K562 (cell line): ENCODE measurements at regions not wholly inside any gene's neighbourhood (a gene's known extent, or its start where the extent isn't known, plus 50 kb on each side); places are given as distances from the start of the nearest gene placed in this dataset.

ENCODE experiments used
- ATAC-seq: fragments of 200-7000 bp; cut with Tn5 transposase; 3 replicates; pipeline ENCODE4 v1.9.1; 2020; ENCODE audit warnings: moderate library complexity
- BruUV-seq: library from RNA; stranded (reverse); fragments of 400-500 nt; replicated peaks from 2 replicates; lab custom pipeline; 2021; lab: Mats Ljungman, UMichigan
- CTCF ChIA-PET: fragments of 300-600 bp; formaldehyde crosslinking; extraction: SDS; loops from one replicate; lab custom pipeline; 2021; ENCODE audit warnings: low intra/inter-chr PET ratio; lab: Yijun Ruan, JAX
- POLR2A ChIA-PET: fragments of 300-600, 350-650 bp; sonication (Branson Sonifier 250); formaldehyde crosslinking; extraction: SDS; loops from one replicate; lab custom pipeline; 2021; ENCODE audit warnings: antibody characterized with exemption, inconsistent platforms; lab: Yijun Ruan, JAX
- DNase-seq, 4 experiments: peaks; one replicate each; pipeline versions ENCODE4 v3.0.0 to v3.0.0-alpha.2; 2011 to 2018; ENCODE audit warnings: low spot score in 3 of 4, mixed read lengths in 3 of 4; ENCODE audit errors: extremely low read depth in 1 of 4
- FAIRE-seq: peaks from 2 replicates; lab custom pipeline; 2011; peaks lifted over from hg19 to GRCh38; lab: Jason Lieb, UNC
- H2AFZ ChIP-seq: 2 replicates; pipeline ENCODE4 v1.6.0; 2011; ENCODE audit warnings: low read depth, low read length, control low read depth, inconsistent platforms
- H3K27ac ChIP-seq: fragments of 200-600 bp; 3 replicates; pipeline ENCODE4 v1.8.0; 2011; ENCODE audit warnings: low read depth, mild to moderate bottlenecking, control low read depth, inconsistent platforms, low read length, moderate library complexity, mixed read lengths; ENCODE audit errors: extremely low read depth
- H3K27me3 ChIP-seq, 2 experiments: fragments of 300-600 bp in 1 of 2; 2 replicates in 1 of 2; 3 replicates in 1 of 2; pipeline versions ENCODE4 v1.6.0 to v1.8.0; 2011; ENCODE audit warnings: inconsistent platforms in 2 of 2, low read length in 2 of 2, mild to moderate bottlenecking in 1 of 2, mixed read lengths in 1 of 2, moderate library complexity in 1 of 2; ENCODE audit not compliant: control insufficient read depth in 2 of 2, insufficient read depth in 2 of 2
- H3K36me3 ChIP-seq: fragments of 300-600 bp; 3 replicates; pipeline ENCODE4 v1.8.0; 2011; ENCODE audit warnings: mild to moderate bottlenecking, low read length, inconsistent platforms; ENCODE audit not compliant: control insufficient read depth, insufficient read depth
- H3K4me1 ChIP-seq, 2 experiments: fragments of 200-600 bp in 1 of 2; replicated peaks in 1 of 2; 2 replicates in 1 of 2; 3 replicates in 1 of 2; pipeline versions ENCODE4 v1.5.1 to v1.8.0; 2011; ENCODE audit warnings: inconsistent platforms in 2 of 2, low read length in 2 of 2, mild to moderate bottlenecking in 1 of 2, mixed read lengths in 1 of 2, moderate library complexity in 1 of 2; ENCODE audit not compliant: control insufficient read depth in 2 of 2, insufficient read depth in 2 of 2
- H3K4me2 ChIP-seq: 2 replicates; pipeline ENCODE4 v1.6.1; 2011; ENCODE audit warnings: low read length, control low read depth, inconsistent platforms, mixed read lengths; ENCODE audit not compliant: insufficient read depth
- H3K4me3 ChIP-seq: fragments of 200-600 bp; sonication (generic), shearing (Covaris generic); 2 replicates; pipeline ENCODE4 v1.5.1; 2016; ENCODE audit warnings: control low read depth, inconsistent platforms
- H3K79me2 ChIP-seq: fragments of 200-600 bp; 3 replicates; pipeline ENCODE4 v1.8.0; 2011; ENCODE audit warnings: low read length, inconsistent platforms; ENCODE audit not compliant: control insufficient read depth, insufficient read depth
- H3K9ac ChIP-seq, 2 experiments: 2 replicates each; pipeline versions ENCODE4 v1.6.0 to v1.6.1; 2011; ENCODE audit warnings: low read depth in 2 of 2, low read length in 2 of 2, control low read depth in 1 of 2, inconsistent platforms in 1 of 2, mild to moderate bottlenecking in 1 of 2, mixed read lengths in 1 of 2; ENCODE audit not compliant: insufficient read depth in 1 of 2
- H3K9me1 ChIP-seq: one replicate; pipeline ENCODE4 v1.6.0; 2011; ENCODE audit warnings: inconsistent platforms, mild to moderate bottlenecking, low read length, moderate library complexity; ENCODE audit not compliant: control insufficient read depth, insufficient read depth
- H3K9me3 ChIP-seq: replicated peaks from 2 replicates; pipeline ENCODE4 v1.5.1; 2011; ENCODE audit warnings: low read depth, low read length, inconsistent platforms; ENCODE audit not compliant: control insufficient read depth, insufficient read depth
- H4K20me1 ChIP-seq: replicated peaks from 2 replicates; pipeline ENCODE4 v1.6.1; 2011; ENCODE audit warnings: low read length, inconsistent platforms, mixed read lengths; ENCODE audit not compliant: control insufficient read depth, insufficient read depth
- FOSL1 ChIP-seq: fragments of 200-800 bp; sonication (Bioruptor generic); conservative IDR thresholded peaks from 2 replicates; pipeline ENCODE4 v1.6.1; 2016; ENCODE audit warnings: missing genetic modification characterization, missing compliant biosample characterization
- SP1 ChIP-seq: sonication (generic); formaldehyde crosslinking; IDR thresholded peaks from 2 replicates; pipeline ENCODE4 v1.8.1; 2022; ENCODE audit warnings: mild to moderate bottlenecking, missing genetic modification reagents
- WGBS: fragments of 100-300 bp; shearing (Covaris generic); methylation state at CpG from one replicate; pipeline ENCODE4 v1.1.6; 2016; ENCODE audit warnings: low coverage, mixed read lengths; ENCODE audit not compliant: insufficient coverage; ENCODE audit errors: missing lambda C conversion rate; 5-methylcytosine and 5-hydroxymethylcytosine counted together
- in situ Hi-C: fragments of 300-500 bp; cut with MboI; formaldehyde crosslinking; loops from 4 replicates; pipeline ENCODE4 v1.15.0; 2018; ENCODE audit warnings: inconsistent platforms, mixed read lengths
- intact Hi-C: fragments of 100-400 bp; cut with micrococcal nuclease; formaldehyde crosslinking; loops from 2 replicates; pipeline ENCODE4 v1.14.2; 2022
- TF ChIP-seq, protein P1 (sequence below), 2 experiments: fragments of 450-650 bp in 1 of 2; IDR thresholded peaks; 2 replicates each; pipeline ENCODE4 v1.6.1; 2011 to 2017; ENCODE audit warnings: low read depth in 2 of 2, antibody characterized with exemption in 1 of 2, borderline replicate concordance in 1 of 2, low read length in 1 of 2, mild to moderate bottlenecking in 1 of 2, mixed read lengths in 1 of 2; ENCODE audit not compliant: control insufficient read depth in 1 of 2
- TF ChIP-seq, protein P2 (sequence below): IDR thresholded peaks from 2 replicates; pipeline ENCODE4 v1.6.1; 2014; ENCODE audit warnings: antibody characterized with exemption
- TF ChIP-seq, protein P3 (sequence below): fragments of 200-400 bp; formaldehyde crosslinking; IDR thresholded peaks from 2 replicates; pipeline ENCODE4 v1.6.1; 2017; ENCODE audit warnings: mild to moderate bottlenecking, low read depth, low read length, moderate library complexity
- TF ChIP-seq, protein P4 (sequence below), 2 experiments: fragments of 450-650 bp; formaldehyde crosslinking in 1 of 2; IDR thresholded peaks; 2 replicates each; pipeline versions ENCODE4 v1.4.0 to v1.6.1; 2014 to 2020; ENCODE audit warnings: mild to moderate bottlenecking in 2 of 2, borderline replicate concordance in 1 of 2, low read depth in 1 of 2

DNA sequence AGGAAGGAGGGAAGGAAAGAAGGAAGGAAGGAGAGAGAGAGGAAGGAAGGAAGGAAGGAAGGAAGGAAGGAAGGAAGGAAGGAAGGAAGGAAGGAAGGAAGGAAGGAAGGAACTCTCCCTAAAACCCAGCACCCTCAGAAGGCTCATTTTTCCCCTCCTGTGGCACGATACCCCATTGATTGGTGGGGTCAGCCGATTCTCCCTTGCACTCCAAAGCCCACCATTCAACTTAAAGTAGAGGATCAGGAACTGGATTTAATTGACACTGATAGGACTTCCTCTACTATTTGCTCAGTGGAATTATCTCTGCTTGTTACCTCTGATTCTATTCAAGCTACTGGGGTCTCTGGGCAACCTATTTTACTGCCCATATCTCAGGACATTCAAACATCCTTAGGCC is 199.2 kb upstream of the MAOA start:
- no peak for DNase-seq
- CTCF ChIA-PET = no interaction called here
- no peak for ATAC-seq
- Histone ChIP-seq H3K9me3 (no peaks in the 10 kb centered on the region), H3K4me3 (no peak overlapping the region), H3K4me2 (no peak overlapping the region), H3K27me3 (no peaks in the 10 kb centered on the region), H3K79me2 (no peaks in the 10 kb centered on the region), H3K36me3 (no peaks in the 10 kb centered on the region), H3K9me1 (no peaks in the 10 kb centered on the region), H3K27ac (no peak overlapping the region), H3K4me1 (no peaks in the 10 kb centered on the region), H2AFZ (no peak overlapping the region), H4K20me1 (no peaks in the 10 kb centered on the region), H3K9ac (no peak overlapping the region)
- WGBS = 0% methylated on average over 2 of the region's 2 CpGs
- in situ Hi-C loops = no loop called here
- POLR2A ChIA-PET = interaction anchor here (0.6 kb wide), 1 partner anchor 1700 kb away, joined by 3 read pairs; no protein-coding TSS in a partner anchor
- BruUV-seq = no TSS peak
- FAIRE-seq = no peak
- intact Hi-C loops = no loop called here
- TF ChIP-seq SP1 (CRISPR knock-in tag) (no peak), FOSL1 (tag) (no peak)
- TF ChIP-seq, protein P1, sequence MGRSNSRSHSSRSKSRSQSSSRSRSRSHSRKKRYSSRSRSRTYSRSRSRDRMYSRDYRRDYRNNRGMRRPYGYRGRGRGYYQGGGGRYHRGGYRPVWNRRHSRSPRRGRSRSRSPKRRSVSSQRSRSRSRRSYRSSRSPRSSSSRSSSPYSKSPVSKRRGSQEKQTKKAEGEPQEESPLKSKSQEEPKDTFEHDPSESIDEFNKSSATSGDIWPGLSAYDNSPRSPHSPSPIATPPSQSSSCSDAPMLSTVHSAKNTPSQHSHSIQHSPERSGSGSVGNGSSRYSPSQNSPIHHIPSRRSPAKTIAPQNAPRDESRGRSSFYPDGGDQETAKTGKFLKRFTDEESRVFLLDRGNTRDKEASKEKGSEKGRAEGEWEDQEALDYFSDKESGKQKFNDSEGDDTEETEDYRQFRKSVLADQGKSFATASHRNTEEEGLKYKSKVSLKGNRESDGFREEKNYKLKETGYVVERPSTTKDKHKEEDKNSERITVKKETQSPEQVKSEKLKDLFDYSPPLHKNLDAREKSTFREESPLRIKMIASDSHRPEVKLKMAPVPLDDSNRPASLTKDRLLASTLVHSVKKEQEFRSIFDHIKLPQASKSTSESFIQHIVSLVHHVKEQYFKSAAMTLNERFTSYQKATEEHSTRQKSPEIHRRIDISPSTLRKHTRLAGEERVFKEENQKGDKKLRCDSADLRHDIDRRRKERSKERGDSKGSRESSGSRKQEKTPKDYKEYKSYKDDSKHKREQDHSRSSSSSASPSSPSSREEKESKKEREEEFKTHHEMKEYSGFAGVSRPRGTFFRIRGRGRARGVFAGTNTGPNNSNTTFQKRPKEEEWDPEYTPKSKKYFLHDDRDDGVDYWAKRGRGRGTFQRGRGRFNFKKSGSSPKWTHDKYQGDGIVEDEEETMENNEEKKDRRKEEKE (IDR thresholded peaks at IDR 0.05; ENCODE audit: borderline replicate concordance in 1 of 2, control insufficient read depth in 1 of 2, low read depth in 2 of 2, low read length in 1 of 2) = no peak
- TF ChIP-seq, protein P2, sequence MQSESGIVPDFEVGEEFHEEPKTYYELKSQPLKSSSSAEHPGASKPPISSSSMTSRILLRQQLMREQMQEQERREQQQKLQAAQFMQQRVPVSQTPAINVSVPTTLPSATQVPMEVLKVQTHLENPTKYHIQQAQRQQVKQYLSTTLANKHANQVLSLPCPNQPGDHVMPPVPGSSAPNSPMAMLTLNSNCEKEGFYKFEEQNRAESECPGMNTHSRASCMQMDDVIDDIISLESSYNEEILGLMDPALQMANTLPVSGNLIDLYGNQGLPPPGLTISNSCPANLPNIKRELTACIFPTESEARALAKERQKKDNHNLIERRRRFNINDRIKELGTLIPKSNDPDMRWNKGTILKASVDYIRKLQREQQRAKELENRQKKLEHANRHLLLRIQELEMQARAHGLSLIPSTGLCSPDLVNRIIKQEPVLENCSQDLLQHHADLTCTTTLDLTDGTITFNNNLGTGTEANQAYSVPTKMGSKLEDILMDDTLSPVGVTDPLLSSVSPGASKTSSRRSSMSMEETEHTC = no peak
- TF ChIP-seq, protein P3, sequence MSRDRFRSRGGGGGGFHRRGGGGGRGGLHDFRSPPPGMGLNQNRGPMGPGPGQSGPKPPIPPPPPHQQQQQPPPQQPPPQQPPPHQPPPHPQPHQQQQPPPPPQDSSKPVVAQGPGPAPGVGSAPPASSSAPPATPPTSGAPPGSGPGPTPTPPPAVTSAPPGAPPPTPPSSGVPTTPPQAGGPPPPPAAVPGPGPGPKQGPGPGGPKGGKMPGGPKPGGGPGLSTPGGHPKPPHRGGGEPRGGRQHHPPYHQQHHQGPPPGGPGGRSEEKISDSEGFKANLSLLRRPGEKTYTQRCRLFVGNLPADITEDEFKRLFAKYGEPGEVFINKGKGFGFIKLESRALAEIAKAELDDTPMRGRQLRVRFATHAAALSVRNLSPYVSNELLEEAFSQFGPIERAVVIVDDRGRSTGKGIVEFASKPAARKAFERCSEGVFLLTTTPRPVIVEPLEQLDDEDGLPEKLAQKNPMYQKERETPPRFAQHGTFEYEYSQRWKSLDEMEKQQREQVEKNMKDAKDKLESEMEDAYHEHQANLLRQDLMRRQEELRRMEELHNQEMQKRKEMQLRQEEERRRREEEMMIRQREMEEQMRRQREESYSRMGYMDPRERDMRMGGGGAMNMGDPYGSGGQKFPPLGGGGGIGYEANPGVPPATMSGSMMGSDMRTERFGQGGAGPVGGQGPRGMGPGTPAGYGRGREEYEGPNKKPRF = no peak
- TF ChIP-seq, protein P4, sequence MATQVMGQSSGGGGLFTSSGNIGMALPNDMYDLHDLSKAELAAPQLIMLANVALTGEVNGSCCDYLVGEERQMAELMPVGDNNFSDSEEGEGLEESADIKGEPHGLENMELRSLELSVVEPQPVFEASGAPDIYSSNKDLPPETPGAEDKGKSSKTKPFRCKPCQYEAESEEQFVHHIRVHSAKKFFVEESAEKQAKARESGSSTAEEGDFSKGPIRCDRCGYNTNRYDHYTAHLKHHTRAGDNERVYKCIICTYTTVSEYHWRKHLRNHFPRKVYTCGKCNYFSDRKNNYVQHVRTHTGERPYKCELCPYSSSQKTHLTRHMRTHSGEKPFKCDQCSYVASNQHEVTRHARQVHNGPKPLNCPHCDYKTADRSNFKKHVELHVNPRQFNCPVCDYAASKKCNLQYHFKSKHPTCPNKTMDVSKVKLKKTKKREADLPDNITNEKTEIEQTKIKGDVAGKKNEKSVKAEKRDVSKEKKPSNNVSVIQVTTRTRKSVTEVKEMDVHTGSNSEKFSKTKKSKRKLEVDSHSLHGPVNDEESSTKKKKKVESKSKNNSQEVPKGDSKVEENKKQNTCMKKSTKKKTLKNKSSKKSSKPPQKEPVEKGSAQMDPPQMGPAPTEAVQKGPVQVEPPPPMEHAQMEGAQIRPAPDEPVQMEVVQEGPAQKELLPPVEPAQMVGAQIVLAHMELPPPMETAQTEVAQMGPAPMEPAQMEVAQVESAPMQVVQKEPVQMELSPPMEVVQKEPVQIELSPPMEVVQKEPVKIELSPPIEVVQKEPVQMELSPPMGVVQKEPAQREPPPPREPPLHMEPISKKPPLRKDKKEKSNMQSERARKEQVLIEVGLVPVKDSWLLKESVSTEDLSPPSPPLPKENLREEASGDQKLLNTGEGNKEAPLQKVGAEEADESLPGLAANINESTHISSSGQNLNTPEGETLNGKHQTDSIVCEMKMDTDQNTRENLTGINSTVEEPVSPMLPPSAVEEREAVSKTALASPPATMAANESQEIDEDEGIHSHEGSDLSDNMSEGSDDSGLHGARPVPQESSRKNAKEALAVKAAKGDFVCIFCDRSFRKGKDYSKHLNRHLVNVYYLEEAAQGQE (IDR thresholded peaks at IDR 0.05; ENCODE audit: borderline replicate concordance) = no peak
- TF ChIP-seq, protein P4 (CRISPR knock-in tag; IDR thresholded peaks at IDR 0.05; ENCODE audit: low read depth) = no peak
